Panc1 (cell line): ENCODE measurements at regions not wholly inside any gene's neighbourhood (a gene's known extent, or its start where the extent isn't known, plus 50 kb on each side); places are given as distances from the start of the nearest gene placed in this dataset.

ENCODE experiments used
- ATAC-seq: fragments of 200-7000 bp; cut with Tn5 transposase; 2 replicates; pipeline ENCODE4 v1.9.1; 2020; ENCODE audit warnings: mild to moderate bottlenecking, moderate library complexity
- BruUV-seq: library from RNA; stranded (reverse); fragments of 400-500 nt; replicated peaks from 2 replicates; lab custom pipeline; 2021; lab: Mats Ljungman, UMichigan
- CTCF ChIA-PET: fragments of 300-600 bp; sonication (Branson Sonifier 250); formaldehyde crosslinking; loops from one replicate; lab custom pipeline; 2022; ENCODE audit warnings: antibody characterized with exemption; lab: Charles Lee
- POLR2A ChIA-PET: fragments of 300-600 bp; sonication (Branson Sonifier 250); formaldehyde crosslinking; loops from one replicate; lab custom pipeline; 2022; ENCODE audit warnings: antibody characterized with exemption; lab: Charles Lee
- DNase-seq: peaks from one replicate; pipeline ENCODE4 v3.0.0-alpha.2; 2010; ENCODE audit warnings: low read depth, low spot score
- H3K27ac ChIP-seq: 2 replicates; pipeline ENCODE4 v1.5.1; 2011; ENCODE audit warnings: mild to moderate bottlenecking, low read length, inconsistent platforms
- H3K27me3 ChIP-seq: fragments of 200-500 bp; sonication (Bioruptor generic); 2 replicates; pipeline ENCODE4 v1.6.0; 2014; ENCODE audit warnings: low read length, inconsistent platforms; ENCODE audit not compliant: control insufficient read depth, insufficient read depth
- H3K36me3 ChIP-seq: fragments of 200-500 bp; sonication (Bioruptor generic); 2 replicates; pipeline ENCODE4 v1.5.1; 2014; ENCODE audit warnings: inconsistent platforms, mild to moderate bottlenecking, low read length, moderate library complexity; ENCODE audit not compliant: control insufficient read depth, insufficient read depth
- H3K4me1 ChIP-seq: 2 replicates; pipeline ENCODE4 v1.5.1; 2011; ENCODE audit warnings: inconsistent platforms, mild to moderate bottlenecking, low read length, moderate library complexity; ENCODE audit not compliant: control insufficient read depth, insufficient read depth
- H3K4me3 ChIP-seq, 2 experiments: 2 replicates each; pipeline ENCODE4 v1.5.1; 2011 to 2012; ENCODE audit warnings: low read depth in 2 of 2, low read length in 2 of 2, mild to moderate bottlenecking in 2 of 2, inconsistent platforms in 1 of 2, moderate library complexity in 1 of 2
- H3K9me3 ChIP-seq: fragments of 200-500 bp; sonication (Bioruptor generic); 2 replicates; pipeline ENCODE4 v1.5.1; 2014; ENCODE audit warnings: low read depth, mild to moderate bottlenecking, inconsistent platforms, low read length, moderate library complexity; ENCODE audit not compliant: control insufficient read depth, insufficient read depth
- POLR2AphosphoS5 ChIP-seq: IDR thresholded peaks from 2 replicates; pipeline ENCODE4 v1.6.1; 2012; ENCODE audit warnings: mild to moderate bottlenecking, low read depth, low read length, moderate library complexity
- SIN3A ChIP-seq: IDR thresholded peaks from 2 replicates; pipeline ENCODE4 v1.6.1; 2012; ENCODE audit warnings: low read depth, mild to moderate bottlenecking, low read length, moderate library complexity, borderline replicate concordance; ENCODE audit not compliant: insufficient read depth
- TCF7L2 ChIP-seq: IDR thresholded peaks from 2 replicates; pipeline ENCODE4 v1.6.1; 2011; ENCODE audit warnings: mild to moderate bottlenecking, low read depth, low read length, inconsistent platforms
- in situ Hi-C: cut with HindIII; loops from 2 replicates; pipeline ENCODE4 v1.10.0; 2016; ENCODE audit warnings: low sequenced_read_pairs, low pct_unique_long_range_greater_than_20kb
- intact Hi-C: fragments of 100-400 bp; cut with micrococcal nuclease; formaldehyde crosslinking; loops from one replicate; pipeline ENCODE4 v1.10.0; 2022; ENCODE audit not compliant: unreplicated experiment
- TF ChIP-seq, protein P1 (sequence below): fragments of 450-650 bp; IDR thresholded peaks from 2 replicates; pipeline ENCODE4 v1.5.1; 2017; ENCODE audit warnings: mild to moderate bottlenecking
- TF ChIP-seq, protein P2 (sequence below), 2 experiments: IDR thresholded peaks; 2 replicates each; pipeline ENCODE4 v1.6.1; 2011 to 2012; ENCODE audit warnings: low read depth in 2 of 2, control low read depth in 1 of 2, low read length in 1 of 2, mild to moderate bottlenecking in 1 of 2, moderate library complexity in 1 of 2; ENCODE audit not compliant: insufficient read depth in 1 of 2

DNA sequence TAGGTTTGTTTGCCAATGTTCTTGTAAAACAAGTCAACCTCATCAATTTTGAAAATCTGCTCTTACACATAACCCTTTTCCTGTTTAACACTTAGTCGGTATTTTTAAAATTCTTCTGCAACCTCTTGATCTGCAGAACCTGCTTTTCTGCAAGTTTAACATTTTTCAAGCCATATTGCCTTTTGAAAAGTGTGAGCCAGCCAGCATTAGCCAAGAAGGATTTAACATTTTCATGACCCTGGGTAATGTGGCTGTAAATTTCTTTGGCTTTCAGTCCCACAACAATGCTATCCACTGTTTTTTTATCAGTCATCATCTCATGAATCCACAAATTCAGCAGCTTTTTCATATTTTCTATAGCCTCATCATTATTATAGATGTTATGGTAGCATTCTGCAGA is 956.5 kb downstream of the FAT4 start:
- POLR2A ChIA-PET: no interaction called here
- ATAC-seq: no peak
- BruUV-seq: no TSS peak

DNA sequence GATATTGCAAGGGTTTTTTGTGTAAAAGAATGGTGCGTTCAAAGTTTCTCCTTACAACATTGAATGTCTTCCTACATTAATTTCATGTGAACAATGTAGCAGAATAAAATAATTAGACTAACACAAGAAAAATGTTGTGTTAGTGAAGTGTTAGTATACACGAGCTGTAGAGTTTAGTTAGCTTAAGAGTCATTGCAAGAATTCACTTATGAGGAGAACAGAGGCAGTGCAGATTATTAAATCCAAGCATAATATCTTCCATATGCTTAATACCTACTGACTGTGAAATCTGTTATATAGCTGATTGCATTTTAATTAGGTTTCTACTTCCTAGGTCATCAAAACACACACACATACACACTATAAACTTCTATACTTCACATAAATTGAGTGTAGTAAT is 959.0 kb downstream of the FAT4 start:
- DNase-seq: no peak
- ATAC-seq: no peak
- Histone ChIP-seq H3K36me3 (no peaks in the 10 kb centered on the region), H3K27me3 (no peaks in the 10 kb centered on the region), H3K4me1 (no peaks in the 10 kb centered on the region), H3K4me3 (no peak overlapping the region), H3K27ac (no peak overlapping the region), H3K9me3 (no peaks in the 10 kb centered on the region)
- in situ Hi-C loops: no loop called here
- intact Hi-C loops: no loop called here
- ChIA-PET CTCF (no interaction called here), POLR2A (no interaction called here)
- TF ChIP-seq POLR2AphosphoS5 (no peak), TCF7L2 (no peak), SIN3A (no peak)
- TF ChIP-seq, protein P1, sequence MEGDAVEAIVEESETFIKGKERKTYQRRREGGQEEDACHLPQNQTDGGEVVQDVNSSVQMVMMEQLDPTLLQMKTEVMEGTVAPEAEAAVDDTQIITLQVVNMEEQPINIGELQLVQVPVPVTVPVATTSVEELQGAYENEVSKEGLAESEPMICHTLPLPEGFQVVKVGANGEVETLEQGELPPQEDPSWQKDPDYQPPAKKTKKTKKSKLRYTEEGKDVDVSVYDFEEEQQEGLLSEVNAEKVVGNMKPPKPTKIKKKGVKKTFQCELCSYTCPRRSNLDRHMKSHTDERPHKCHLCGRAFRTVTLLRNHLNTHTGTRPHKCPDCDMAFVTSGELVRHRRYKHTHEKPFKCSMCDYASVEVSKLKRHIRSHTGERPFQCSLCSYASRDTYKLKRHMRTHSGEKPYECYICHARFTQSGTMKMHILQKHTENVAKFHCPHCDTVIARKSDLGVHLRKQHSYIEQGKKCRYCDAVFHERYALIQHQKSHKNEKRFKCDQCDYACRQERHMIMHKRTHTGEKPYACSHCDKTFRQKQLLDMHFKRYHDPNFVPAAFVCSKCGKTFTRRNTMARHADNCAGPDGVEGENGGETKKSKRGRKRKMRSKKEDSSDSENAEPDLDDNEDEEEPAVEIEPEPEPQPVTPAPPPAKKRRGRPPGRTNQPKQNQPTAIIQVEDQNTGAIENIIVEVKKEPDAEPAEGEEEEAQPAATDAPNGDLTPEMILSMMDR: no peak
- TF ChIP-seq, protein P2, sequence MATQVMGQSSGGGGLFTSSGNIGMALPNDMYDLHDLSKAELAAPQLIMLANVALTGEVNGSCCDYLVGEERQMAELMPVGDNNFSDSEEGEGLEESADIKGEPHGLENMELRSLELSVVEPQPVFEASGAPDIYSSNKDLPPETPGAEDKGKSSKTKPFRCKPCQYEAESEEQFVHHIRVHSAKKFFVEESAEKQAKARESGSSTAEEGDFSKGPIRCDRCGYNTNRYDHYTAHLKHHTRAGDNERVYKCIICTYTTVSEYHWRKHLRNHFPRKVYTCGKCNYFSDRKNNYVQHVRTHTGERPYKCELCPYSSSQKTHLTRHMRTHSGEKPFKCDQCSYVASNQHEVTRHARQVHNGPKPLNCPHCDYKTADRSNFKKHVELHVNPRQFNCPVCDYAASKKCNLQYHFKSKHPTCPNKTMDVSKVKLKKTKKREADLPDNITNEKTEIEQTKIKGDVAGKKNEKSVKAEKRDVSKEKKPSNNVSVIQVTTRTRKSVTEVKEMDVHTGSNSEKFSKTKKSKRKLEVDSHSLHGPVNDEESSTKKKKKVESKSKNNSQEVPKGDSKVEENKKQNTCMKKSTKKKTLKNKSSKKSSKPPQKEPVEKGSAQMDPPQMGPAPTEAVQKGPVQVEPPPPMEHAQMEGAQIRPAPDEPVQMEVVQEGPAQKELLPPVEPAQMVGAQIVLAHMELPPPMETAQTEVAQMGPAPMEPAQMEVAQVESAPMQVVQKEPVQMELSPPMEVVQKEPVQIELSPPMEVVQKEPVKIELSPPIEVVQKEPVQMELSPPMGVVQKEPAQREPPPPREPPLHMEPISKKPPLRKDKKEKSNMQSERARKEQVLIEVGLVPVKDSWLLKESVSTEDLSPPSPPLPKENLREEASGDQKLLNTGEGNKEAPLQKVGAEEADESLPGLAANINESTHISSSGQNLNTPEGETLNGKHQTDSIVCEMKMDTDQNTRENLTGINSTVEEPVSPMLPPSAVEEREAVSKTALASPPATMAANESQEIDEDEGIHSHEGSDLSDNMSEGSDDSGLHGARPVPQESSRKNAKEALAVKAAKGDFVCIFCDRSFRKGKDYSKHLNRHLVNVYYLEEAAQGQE (IDR thresholded peaks at IDR 0.05; ENCODE audit: insufficient read depth in 1 of 2, low read depth in 2 of 2, low read length in 1 of 2): no peak
- BruUV-seq: no TSS peak

More for the DNA sequence above, 956.5 kb downstream of the FAT4 start:
- no peaks in the 10 kb centered on the region for H3K9me3 ChIP-seq
- no peak for DNase-seq
- H3K36me3 ChIP-seq: no peaks in the 10 kb centered on the region
- no peak overlapping the region for H3K27ac ChIP-seq
- no peak overlapping the region for H3K4me3 ChIP-seq
- TF ChIP-seq, protein P1: no peak
- TF ChIP-seq SIN3A: no peak
- no peak for TF ChIP-seq TCF7L2
- TF ChIP-seq, protein P2 (IDR thresholded peaks at IDR 0.05; ENCODE audit: insufficient read depth in 1 of 2, low read depth in 2 of 2, low read length in 1 of 2): no peak
- no peak for TF ChIP-seq POLR2AphosphoS5
- CTCF ChIA-PET: interaction anchor here (1.1 kb wide), 1 partner anchor 47 kb away, joined by 3 read pairs; no protein-coding TSS in a partner anchor
- in situ Hi-C loops: no loop called here
- intact Hi-C loops: no loop called here
- H3K4me1 ChIP-seq: no peaks in the 10 kb centered on the region
- H3K27me3 ChIP-seq: no peaks in the 10 kb centered on the region
